GM18498 (cell line): ENCODE measurements at regions not wholly inside any gene's neighbourhood (a gene's known extent, or its start where the extent isn't known, plus 50 kb on each side); places are given as distances from the start of the nearest gene placed in this dataset.
"Not testable (repeated sequence)": the region's sequence is repeated elsewhere in the genome, so short reads cannot be mapped to it uniquely, and the experiment has no call there.

Experiments
- ATAC-seq: cut with Tn5 transposase; IDR thresholded peaks from one replicate; pipeline ENCODE4 v1.9.1; 2021; ENCODE audit warnings: mild to moderate bottlenecking, moderate library complexity; ENCODE audit not compliant: unreplicated experiment

- no peak for ATAC-seq
These were observed 83.4 kb upstream of the KCNK12 start for GRCh38 chr2:47653902-47654789.

- ATAC-seq, result no peak
These were observed 82.3 kb upstream of the KCNK12 start for GRCh38 chr2:47653036-47653435.

GRCh38 chr2:47652061-47652690 lies 81.4 kb upstream of the KCNK12 start:
- no peak for ATAC-seq

GRCh38 chr2:47651296-47651695 lies 80.5 kb upstream of the KCNK12 start:
- ATAC-seq, result no peak

GRCh38 chr2:47650001-47650535 lies 79.3 kb upstream of the KCNK12 start:
- no peak for ATAC-seq

GRCh38 chr2:47645246-47645645 lies 74.5 kb upstream of the KCNK12 start:
- no peak for ATAC-seq

GRCh38 chr2:47644351-47644750 lies 73.6 kb upstream of the KCNK12 start:
- ATAC-seq, result no peak

- ATAC-seq, result no peak
These were observed 70.6 kb upstream of the KCNK12 start for GRCh38 chr2:47641366-47641765.

GRCh38 chr2:47640356-47640755 lies 69.6 kb upstream of the KCNK12 start:
- ATAC-seq, result no peak

GRCh38 chr2:47639467-47639866 lies 68.7 kb upstream of the KCNK12 start:
- no peak for ATAC-seq

- no peak for ATAC-seq
These were observed 67.6 kb upstream of the KCNK12 start for GRCh38 chr2:47638430-47638829.

- no peak for ATAC-seq
These were observed 65.9 kb upstream of the KCNK12 start for GRCh38 chr2:47636596-47637264.

GRCh38 chr2:47636176-47636575 lies 65.4 kb upstream of the KCNK12 start:
- ATAC-seq, result no peak

- no peak for ATAC-seq
These were observed 62.0 kb upstream of the KCNK12 start for GRCh38 chr2:47632754-47633153.

- no peak for ATAC-seq
These were observed 61.1 kb upstream of the KCNK12 start for GRCh38 chr2:47631792-47632398.

GRCh38 chr2:47631306-47631705 lies 60.5 kb upstream of the KCNK12 start:
- ATAC-seq, result no peak

- no peak for ATAC-seq
These were observed 59.0 kb upstream of the KCNK12 start for GRCh38 chr2:47629501-47630460.

- no peak for ATAC-seq
These were observed 58.1 kb upstream of the KCNK12 start for GRCh38 chr2:47628904-47629303.

- ATAC-seq, result no peak
These were observed 55.9 kb upstream of the KCNK12 start for GRCh38 chr2:47626664-47627063.

- ATAC-seq, result not testable (repeated sequence)
These were observed 52.4 kb upstream of the KCNK12 start for GRCh38 chr2:47623140-47623539.
